ENCODE measurements at regions not wholly inside any gene's neighbourhood (a gene's known extent, or its start where the extent isn't known, plus 50 kb on each side); places are given as distances from the start of the nearest gene placed in this dataset.
"Not testable (repeated sequence)": the region's sequence is repeated elsewhere in the genome, so short reads cannot be mapped to it uniquely, and the experiment has no call there.

GRCh38 chr14:48261436-48261835 is 586.0 kb upstream of the MDGA2 start:
- Mint-ChIP-seq H3K27ac (no peak overlapping the region), H3K4me3 (no peak overlapping the region), H3K4me1 (ENCODE audit: low read depth) (no peaks in the 10 kb centered on the region), H3K27me3 (no peaks in the 10 kb centered on the region), H3K9me3 (no peaks in the 10 kb centered on the region), H3K36me3 (ENCODE audit: low read depth) (no peaks in the 10 kb centered on the region)
- no peak for DNase-seq

- not testable (repeated sequence) for H3K9me3 Mint-ChIP-seq; H3K4me3 Mint-ChIP-seq; DNase-seq; H3K27me3 Mint-ChIP-seq; H3K36me3 Mint-ChIP-seq (ENCODE audit: low read depth); H3K4me1 Mint-ChIP-seq (ENCODE audit: low read depth); H3K27ac Mint-ChIP-seq
Observed at GRCh38 chr14:48260394-48261295, 585.2 kb upstream of the MDGA2 start.

GRCh38 chr14:48259876-48260275 is 584.5 kb upstream of the MDGA2 start:
- not testable (repeated sequence) for H3K36me3 Mint-ChIP-seq (ENCODE audit: low read depth); H3K4me1 Mint-ChIP-seq (ENCODE audit: low read depth); H3K27me3 Mint-ChIP-seq

GRCh38 chr14:48259232-48259631 is 583.8 kb upstream of the MDGA2 start:
- not testable (repeated sequence) for DNase-seq; H3K27me3 Mint-ChIP-seq; H3K4me1 Mint-ChIP-seq (ENCODE audit: low read depth); H3K36me3 Mint-ChIP-seq (ENCODE audit: low read depth); H3K4me3 Mint-ChIP-seq; H3K9me3 Mint-ChIP-seq; H3K27ac Mint-ChIP-seq

More at GRCh38 chr14:48259876-48260275, 584.5 kb upstream of the MDGA2 start:
- not testable (repeated sequence) for H3K4me3 Mint-ChIP-seq, DNase-seq, H3K27ac Mint-ChIP-seq, H3K9me3 Mint-ChIP-seq

GRCh38 chr14:48258703-48259102 is 583.3 kb upstream of the MDGA2 start:
- DNase-seq; H3K36me3 Mint-ChIP-seq (ENCODE audit: low read depth); H3K4me1 Mint-ChIP-seq (ENCODE audit: low read depth); H3K4me3 Mint-ChIP-seq; H3K27me3 Mint-ChIP-seq; H3K9me3 Mint-ChIP-seq; H3K27ac Mint-ChIP-seq: not testable (repeated sequence)

- Mint-ChIP-seq H3K4me3 (no peak overlapping the region), H3K4me1 (ENCODE audit: low read depth) (no peaks in the 10 kb centered on the region), H3K27me3 (no peaks in the 10 kb centered on the region), H3K9me3 (no peaks in the 10 kb centered on the region), H3K36me3 (ENCODE audit: low read depth) (no peaks in the 10 kb centered on the region), H3K27ac (no peak overlapping the region)
- no peak for DNase-seq
Observed at GRCh38 chr14:48253020-48253419, 577.6 kb upstream of the MDGA2 start.

- no peaks in the 10 kb centered on the region for H3K36me3 Mint-ChIP-seq (ENCODE audit: low read depth)
- H3K27me3 Mint-ChIP-seq: no peaks in the 10 kb centered on the region
- DNase-seq: no peak
- H3K4me1 Mint-ChIP-seq (ENCODE audit: low read depth): no peaks in the 10 kb centered on the region
- no peak overlapping the region for H3K4me3 Mint-ChIP-seq
- H3K9me3 Mint-ChIP-seq: peaks cover 2% of the 10 kb centered on the region
- H3K27ac Mint-ChIP-seq: no peak overlapping the region
Observed at GRCh38 chr14:48251290-48251689, 575.9 kb upstream of the MDGA2 start.

GRCh38 chr14:48250575-48250974 is 575.2 kb upstream of the MDGA2 start:
- no peak for DNase-seq
- Mint-ChIP-seq H3K4me3 (no peak overlapping the region), H3K4me1 (ENCODE audit: low read depth) (no peaks in the 10 kb centered on the region), H3K27ac (no peak overlapping the region), H3K36me3 (ENCODE audit: low read depth) (no peaks in the 10 kb centered on the region), H3K9me3 (peaks cover 2% of the 10 kb centered on the region), H3K27me3 (no peaks in the 10 kb centered on the region)

GRCh38 chr14:48247977-48248376 is 572.6 kb upstream of the MDGA2 start:
- no peaks in the 10 kb centered on the region for H3K27me3 Mint-ChIP-seq
- DNase-seq: no peak
- no peak overlapping the region for H3K27ac Mint-ChIP-seq
- H3K36me3 Mint-ChIP-seq (ENCODE audit: low read depth): no peaks in the 10 kb centered on the region
- no peak overlapping the region for H3K4me3 Mint-ChIP-seq
- H3K4me1 Mint-ChIP-seq (ENCODE audit: low read depth): no peaks in the 10 kb centered on the region
- peaks cover 2% of the 10 kb centered on the region for H3K9me3 Mint-ChIP-seq

GRCh38 chr14:48243900-48244299 is 568.5 kb upstream of the MDGA2 start:
- no peaks in the 10 kb centered on the region for H3K4me1 Mint-ChIP-seq (ENCODE audit: low read depth)
- H3K27me3 Mint-ChIP-seq: no peaks in the 10 kb centered on the region
- DNase-seq: no peak
- no peaks in the 10 kb centered on the region for H3K36me3 Mint-ChIP-seq (ENCODE audit: low read depth)
- H3K27ac Mint-ChIP-seq: no peak overlapping the region
- H3K4me3 Mint-ChIP-seq: no peak overlapping the region
- H3K9me3 Mint-ChIP-seq: peaks cover 2% of the 10 kb centered on the region

GRCh38 chr14:48229091-48229490 is 553.7 kb upstream of the MDGA2 start:
- Mint-ChIP-seq H3K27ac (no peak overlapping the region), H3K36me3 (ENCODE audit: low read depth) (no peaks in the 10 kb centered on the region), H3K9me3 (peaks cover 18% of the 10 kb centered on the region), H3K27me3 (no peaks in the 10 kb centered on the region), H3K4me1 (ENCODE audit: low read depth) (no peaks in the 10 kb centered on the region), H3K4me3 (no peak overlapping the region)
- DNase-seq: no peak

GRCh38 chr14:48193893-48194292 is 518.5 kb upstream of the MDGA2 start:
- DNase-seq: no peak
- Mint-ChIP-seq H3K27ac (no peak overlapping the region), H3K36me3 (ENCODE audit: low read depth) (no peaks in the 10 kb centered on the region), H3K4me3 (no peak overlapping the region), H3K9me3 (peaks cover 2% of the 10 kb centered on the region), H3K27me3 (no peaks in the 10 kb centered on the region), H3K4me1 (ENCODE audit: low read depth) (no peaks in the 10 kb centered on the region)

- not testable (repeated sequence) for H3K36me3 Mint-ChIP-seq (ENCODE audit: low read depth); H3K27ac Mint-ChIP-seq; H3K4me3 Mint-ChIP-seq; DNase-seq; H3K27me3 Mint-ChIP-seq; H3K4me1 Mint-ChIP-seq (ENCODE audit: low read depth)
- H3K9me3 Mint-ChIP-seq: peaks cover 10% of the 10 kb centered on the region
Observed at GRCh38 chr14:48149624-48150023, 474.2 kb upstream of the MDGA2 start.

- Mint-ChIP-seq H3K27me3 (no peaks in the 10 kb centered on the region), H3K4me1 (ENCODE audit: low read depth) (no peaks in the 10 kb centered on the region), H3K4me3 (no peak overlapping the region), H3K27ac (no peak overlapping the region), H3K9me3 (no peaks in the 10 kb centered on the region), H3K36me3 (ENCODE audit: low read depth) (no peaks in the 10 kb centered on the region)
- DNase-seq: no peak
Observed at GRCh38 chr14:48140804-48141203, 465.4 kb upstream of the MDGA2 start.

GRCh38 chr14:48129472-48129871 is 454.1 kb upstream of the MDGA2 start:
- no peak overlapping the region for H3K27ac Mint-ChIP-seq
- DNase-seq: no peak
- no peaks in the 10 kb centered on the region for H3K4me1 Mint-ChIP-seq (ENCODE audit: low read depth)
- H3K4me3 Mint-ChIP-seq: no peak overlapping the region
- H3K9me3 Mint-ChIP-seq: peaks cover 2% of the 10 kb centered on the region
- no peaks in the 10 kb centered on the region for H3K27me3 Mint-ChIP-seq
- no peaks in the 10 kb centered on the region for H3K36me3 Mint-ChIP-seq (ENCODE audit: low read depth)

GRCh38 chr14:48127674-48128073 is 452.3 kb upstream of the MDGA2 start:
- H3K9me3 Mint-ChIP-seq: peaks cover 2% of the 10 kb centered on the region
- H3K4me3 Mint-ChIP-seq: no peak overlapping the region
- no peak for DNase-seq
- no peaks in the 10 kb centered on the region for H3K36me3 Mint-ChIP-seq (ENCODE audit: low read depth)
- no peaks in the 10 kb centered on the region for H3K4me1 Mint-ChIP-seq (ENCODE audit: low read depth)
- no peaks in the 10 kb centered on the region for H3K27me3 Mint-ChIP-seq
- H3K27ac Mint-ChIP-seq: no peak overlapping the region
